ENCODE measurements at regions not wholly inside any gene's neighbourhood (a gene's known extent, or its start where the extent isn't known, plus 50 kb on each side); places are given as distances from the start of the nearest gene placed in this dataset.

GRCh38 chr2:150824118-150824517, 336.7 kb upstream of the RND3 start:
- H3K27ac Mint-ChIP-seq, result no peak overlapping the region
- CTCF ChIA-PET, result no interaction called here
- no peak for DNase-seq
- H3K4me1 Mint-ChIP-seq (ENCODE audit: low read depth), result no peaks in the 10 kb centered on the region
- no peak overlapping the region for H3K4me3 Mint-ChIP-seq
- POLR2A ChIA-PET, result no interaction called here
- intact Hi-C loops (cut with micrococcal nuclease), result no loop called here
- ATAC-seq, result no peak
- no peak for TF ChIP-seq CTCF (IDR thresholded peaks at IDR 0.05)
- no peaks in the 10 kb centered on the region for H3K36me3 Mint-ChIP-seq (ENCODE audit: low read depth)
- no peaks in the 10 kb centered on the region for H3K27me3 Mint-ChIP-seq
- H3K9me3 Mint-ChIP-seq, result no peaks in the 10 kb centered on the region

- Mint-ChIP-seq H3K9me3 (no peaks in the 10 kb centered on the region), H3K4me1 (ENCODE audit: low read depth) (no peaks in the 10 kb centered on the region), H3K4me3 (no peak overlapping the region), H3K36me3 (ENCODE audit: low read depth) (no peaks in the 10 kb centered on the region), H3K27ac (no peak overlapping the region), H3K27me3 (peaks cover 2% of the 10 kb centered on the region)
- no peak for DNase-seq
- CTCF ChIA-PET, result no interaction called here
- no peak for ATAC-seq
- POLR2A ChIA-PET, result no interaction called here
- TF ChIP-seq CTCF (IDR thresholded peaks at IDR 0.05), result no peak
- intact Hi-C loops (cut with micrococcal nuclease), result no loop called here
These were observed 330.0 kb upstream of the RND3 start for GRCh38 chr2:150817422-150817821.

- Mint-ChIP-seq H3K4me3 (no peak overlapping the region), H3K36me3 (ENCODE audit: low read depth) (no peaks in the 10 kb centered on the region), H3K4me1 (ENCODE audit: low read depth) (no peaks in the 10 kb centered on the region), H3K27ac (no peak overlapping the region), H3K9me3 (no peaks in the 10 kb centered on the region), H3K27me3 (peaks cover 2% of the 10 kb centered on the region)
- ATAC-seq (no peak), DNase-seq (no peak)
- TF ChIP-seq CTCF (IDR thresholded peaks at IDR 0.05), result no peak
- ChIA-PET POLR2A (no interaction called here), CTCF (no interaction called here)
- intact Hi-C loops (cut with micrococcal nuclease), result no loop called here
These were observed 325.3 kb upstream of the RND3 start for GRCh38 chr2:150812664-150813367.

DNA sequence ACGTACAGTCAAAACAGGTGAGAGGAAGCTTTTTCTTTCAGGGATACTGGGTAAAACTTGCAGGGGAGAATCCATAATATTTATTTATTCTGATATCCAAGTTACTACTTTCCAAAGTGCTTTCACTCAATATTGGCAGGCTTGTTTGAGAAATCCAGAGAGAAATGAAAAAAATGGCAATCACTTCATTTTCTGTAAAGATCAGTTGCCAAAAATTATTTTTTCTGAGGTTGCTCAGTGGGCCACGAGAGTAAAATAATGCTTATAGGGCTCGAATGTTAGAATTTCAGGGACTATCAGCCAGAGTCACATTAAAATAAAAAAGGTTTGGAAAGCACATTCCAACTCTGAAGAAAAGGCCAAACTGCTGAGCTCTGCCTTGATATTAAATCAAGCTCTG, 324.6 kb upstream of the RND3 start:
- no peak for DNase-seq
- TF ChIP-seq CTCF (IDR thresholded peaks at IDR 0.05), result no peak
- Mint-ChIP-seq H3K27ac (no peak overlapping the region), H3K4me1 (ENCODE audit: low read depth) (no peaks in the 10 kb centered on the region), H3K36me3 (ENCODE audit: low read depth) (no peaks in the 10 kb centered on the region), H3K4me3 (no peak overlapping the region), H3K27me3 (peaks cover 2% of the 10 kb centered on the region), H3K9me3 (no peaks in the 10 kb centered on the region)
- ATAC-seq, result no peak
- POLR2A ChIA-PET, result interaction anchor here (0.5 kb wide), 1 partner anchor 907 kb away, joined by 3 read pairs; no protein-coding TSS in a partner anchor
- intact Hi-C loops (cut with micrococcal nuclease), result no loop called here
- CTCF ChIA-PET, result no interaction called here

DNA sequence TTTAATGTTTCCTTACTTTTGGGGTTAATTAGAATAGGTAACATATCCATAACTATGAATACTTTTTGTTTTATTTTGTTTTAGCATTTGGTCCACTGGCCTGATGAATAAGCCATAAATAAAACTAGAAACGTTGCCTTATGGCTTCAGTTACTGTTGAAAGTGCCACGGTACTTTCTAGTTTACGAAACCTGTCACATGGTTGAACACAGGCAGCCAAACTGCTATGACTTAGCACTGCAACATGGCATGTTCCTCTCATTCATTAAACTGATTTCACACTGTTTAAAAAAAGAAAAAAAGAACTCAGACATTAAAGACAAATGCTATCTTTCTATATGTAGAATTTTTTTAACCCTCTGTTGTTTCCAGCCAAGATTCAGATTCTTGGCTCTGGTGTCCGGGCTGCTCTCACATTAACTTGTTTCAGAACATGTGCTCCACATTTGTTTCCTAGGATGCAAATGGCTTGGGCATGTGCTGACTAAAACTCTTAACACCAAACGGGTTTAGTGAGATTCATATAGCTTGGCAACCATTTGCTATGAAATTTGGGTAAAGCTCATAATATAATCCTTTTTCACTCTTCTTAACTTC, 323.9 kb upstream of the RND3 start:
- ATAC-seq (no peak), DNase-seq (no peak)
- Mint-ChIP-seq H3K27me3 (no peaks in the 10 kb centered on the region), H3K4me3 (no peak overlapping the region), H3K27ac (no peak overlapping the region), H3K9me3 (no peaks in the 10 kb centered on the region), H3K4me1 (ENCODE audit: low read depth) (no peaks in the 10 kb centered on the region), H3K36me3 (ENCODE audit: low read depth) (no peaks in the 10 kb centered on the region)
- intact Hi-C loops (cut with micrococcal nuclease), result no loop called here
- ChIA-PET POLR2A (no interaction called here), CTCF (no interaction called here)
- TF ChIP-seq CTCF (IDR thresholded peaks at IDR 0.05), result no peak
